Uterus (tissue), 2 donors: ENCODE measurements at regions not wholly inside any gene's neighbourhood (a gene's known extent, or its start where the extent isn't known, plus 50 kb on each side); places are given as distances from the start of the nearest gene placed in this dataset.

Experiments used
- CTCF ChIP-seq, 4 experiments: fragments of 200-600 bp in 2 of 4; fragments of 450-650 bp in 2 of 4; sonication (generic) in 2 of 4; IDR thresholded peaks; one replicate each; pipeline ENCODE4 v1.5.1; 2016 to 2019; ENCODE audit warnings: antibody characterized with exemption in 4 of 4, mild to moderate bottlenecking in 2 of 4, moderate library complexity in 1 of 4
- POLR2A ChIP-seq, 2 donors: fragments of 450-650 bp; IDR thresholded peaks; one replicate each; pipeline ENCODE4 v1.6.1; 2016; ENCODE audit warnings: antibody characterized with exemption in 2 of 2, mild to moderate bottlenecking in 1 of 2, moderate library complexity in 1 of 2

GRCh38 chr9:135268031-135268430 lies 180.6 kb downstream of the OLFM1 start:
- TF ChIP-seq CTCF (IDR thresholded peaks at IDR 0.05) (no peak), POLR2A (IDR thresholded peaks at IDR 0.05) (no peak)
